ENCODE measurements at regions not wholly inside any gene's neighbourhood (a gene's known extent, or its start where the extent isn't known, plus 50 kb on each side); places are given as distances from the start of the nearest gene placed in this dataset.

- H3K27me3 Mint-ChIP-seq (ENCODE audit: insufficient read depth, low read depth, poor library complexity), result peaks cover 1% of the 10 kb centered on the region
- H3K4me3 Mint-ChIP-seq, result no peak overlapping the region
- H4K20me1 ChIP-seq (replicated peaks; ENCODE audit: insufficient read depth), result no peaks in the 10 kb centered on the region
Observed at GRCh38 chr21:26397545-26397944, 175.5 kb downstream of the CYYR1 start.

GRCh38 chr21:26394341-26394740 lies 178.7 kb downstream of the CYYR1 start:
- Histone ChIP-seq H3K27ac (ENCODE audit: low read depth) (no peak overlapping the region), H3K36me3 (ENCODE audit: insufficient read depth) (no peaks in the 10 kb centered on the region), H3K79me2 (replicated peaks; ENCODE audit: insufficient read depth) (no peaks in the 10 kb centered on the region), H4K20me1 (replicated peaks; ENCODE audit: insufficient read depth) (no peaks in the 10 kb centered on the region), H3K4me3 (no peak overlapping the region), H3K4me2 (no peak overlapping the region), H3F3A (replicated peaks; ENCODE audit: low read depth) (no peaks in the 10 kb centered on the region), H3K9me2 (ENCODE audit: insufficient read depth) (no peaks in the 10 kb centered on the region; the same call in 1 of the 2 replicates), H2AFZ (no peak overlapping the region), H3K27me3 (ENCODE audit: insufficient read depth) (no peaks in the 10 kb centered on the region), H3K4me1 (ENCODE audit: insufficient read depth) (no peaks in the 10 kb centered on the region)
- DNase-seq (ENCODE audit: low spot score), result no peak
- no peak overlapping the region for H3K27ac Mint-ChIP-seq
- H3K36me3 Mint-ChIP-seq (ENCODE audit: low read depth), result no peaks in the 10 kb centered on the region
- 0 out of 3 replicates have a peak, but pooled peaks cover 4% of the 10 kb centered on the region for H3K9me3 Mint-ChIP-seq
- no peaks in the 10 kb centered on the region for H3K4me1 Mint-ChIP-seq
- H3K4me3 Mint-ChIP-seq, result no peak overlapping the region
- TF ChIP-seq POLR2AphosphoS5 (IDR thresholded peaks at IDR 0.05; ENCODE audit: low read depth), result no peak
- no peak for TF ChIP-seq JUNB (IDR thresholded peaks at IDR 0.05; ENCODE audit: unreplicated experiment)
- peaks cover 5% of the 10 kb centered on the region for H3K27me3 Mint-ChIP-seq (ENCODE audit: insufficient read depth, low read depth, poor library complexity)
- no peak for ATAC-seq

More at GRCh38 chr21:26397545-26397944, 175.5 kb downstream of the CYYR1 start:
- ATAC-seq (no peak), DNase-seq (ENCODE audit: low spot score) (no peak)
- Histone ChIP-seq H3K36me3 (ENCODE audit: insufficient read depth) (no peaks in the 10 kb centered on the region), H3K4me1 (ENCODE audit: insufficient read depth) (no peaks in the 10 kb centered on the region), H3K27ac (ENCODE audit: low read depth) (no peak overlapping the region), H3K79me2 (replicated peaks; ENCODE audit: insufficient read depth) (no peaks in the 10 kb centered on the region), H3F3A (replicated peaks; ENCODE audit: low read depth) (no peaks in the 10 kb centered on the region), H2AFZ (peak overlapping the region; percentile 39; the same call in 1 of the 2 replicates), H3K9me2 (ENCODE audit: insufficient read depth) (no peaks in the 10 kb centered on the region; the same call in 1 of the 2 replicates), H3K4me2 (no peak overlapping the region), H3K27me3 (ENCODE audit: insufficient read depth) (no peaks in the 10 kb centered on the region), H3K4me3 (no peak overlapping the region)
- Mint-ChIP-seq H3K4me1 (no peaks in the 10 kb centered on the region), H3K27ac (no peak overlapping the region), H3K36me3 (ENCODE audit: low read depth) (no peaks in the 10 kb centered on the region), H3K9me3 (0 out of 3 replicates have a peak, but pooled peaks cover 4% of the 10 kb centered on the region)
- TF ChIP-seq EZH2 (IDR thresholded peaks at IDR 0.05; ENCODE audit: low read depth, unreplicated experiment), result no peak
- no peak for TF ChIP-seq STAT1 (IDR thresholded peaks at IDR 0.05; ENCODE audit: unreplicated experiment)
- no peak for TF ChIP-seq ZNF331 (CRISPR knock-in tag; IDR thresholded peaks at IDR 0.05; ENCODE audit: low read depth)
- TF ChIP-seq EZH2phosphoT487 (IDR thresholded peaks at IDR 0.05; ENCODE audit: unreplicated experiment), result no peak
- no peak for TF ChIP-seq ETS1 (IDR thresholded peaks at IDR 0.05)
- TF ChIP-seq JUNB (IDR thresholded peaks at IDR 0.05; ENCODE audit: unreplicated experiment), result no peak

- ATAC-seq (no peak), DNase-seq (ENCODE audit: low spot score) (no peak)
- Mint-ChIP-seq H3K9me3 (peaks cover 17% of the 10 kb centered on the region), H3K36me3 (ENCODE audit: low read depth) (peaks cover 7% of the 10 kb centered on the region; the same call in 1 of the 3 replicates), H3K4me1 (no peaks in the 10 kb centered on the region), H3K4me3 (no peak overlapping the region), H3K27me3 (ENCODE audit: insufficient read depth, low read depth, poor library complexity) (peaks cover 5% of the 10 kb centered on the region), H3K27ac (no peak overlapping the region)
- Histone ChIP-seq H3K36me3 (ENCODE audit: insufficient read depth) (no peaks in the 10 kb centered on the region), H3K27me3 (ENCODE audit: insufficient read depth) (no peaks in the 10 kb centered on the region), H2AFZ (no peak overlapping the region), H3K79me2 (replicated peaks; ENCODE audit: insufficient read depth) (no peaks in the 10 kb centered on the region), H3K27ac (ENCODE audit: low read depth) (no peak overlapping the region), H3K4me3 (no peak overlapping the region), H3F3A (replicated peaks; ENCODE audit: low read depth) (no peaks in the 10 kb centered on the region), H3K4me1 (ENCODE audit: insufficient read depth) (no peaks in the 10 kb centered on the region), H4K20me1 (replicated peaks; ENCODE audit: insufficient read depth) (no peaks in the 10 kb centered on the region), H3K9me2 (ENCODE audit: insufficient read depth) (no peaks in the 10 kb centered on the region), H3K4me2 (no peak overlapping the region)
- TF ChIP-seq CREB1 (CRISPR knock-in tag; IDR thresholded peaks at IDR 0.05; ENCODE audit: low read depth) (no peak), NANOG (IDR thresholded peaks at IDR 0.05; ENCODE audit: borderline replicate concordance) (no peak), CTCF (conservative IDR thresholded peaks at IDR 0.05; ENCODE audit: low read depth in 2 of 2) (no peak), ZNF331 (CRISPR knock-in tag; IDR thresholded peaks at IDR 0.05; ENCODE audit: low read depth) (no peak), ZNF114 (CRISPR knock-in tag; IDR thresholded peaks at IDR 0.05) (no peak), EZH2 (IDR thresholded peaks at IDR 0.05; ENCODE audit: low read depth, unreplicated experiment) (no peak)
Observed at GRCh38 chr21:26391166-26391565, 181.9 kb downstream of the CYYR1 start.

Data from GM23338 (cell line).